Body of pancreas (tissue), 4 donors: ENCODE measurements at regions not wholly inside any gene's neighbourhood (a gene's known extent, or its start where the extent isn't known, plus 50 kb on each side); places are given as distances from the start of the nearest gene placed in this dataset.

Source experiments
- CTCF ChIP-seq, 7 experiments: fragments of 450-650 bp in 4 of 7; fragments of 200-600 bp in 3 of 7; sonication (generic) in 3 of 7; IDR thresholded peaks; one replicate each; pipeline ENCODE4 v1.5.1; 2016 to 2019; ENCODE audit warnings: antibody characterized with exemption in 7 of 7
- POLR2A ChIP-seq, 3 donors: fragments of 450-650 bp; IDR thresholded peaks; one replicate each; pipeline ENCODE4 v1.6.1; 2016; ENCODE audit warnings: antibody characterized with exemption in 3 of 3, mild to moderate bottlenecking in 2 of 3

GRCh38 chr5:81852291-81853029 is 101.6 kb upstream of the SSBP2 start:
- no peak for TF ChIP-seq CTCF (IDR thresholded peaks at IDR 0.05)
- no peak for TF ChIP-seq POLR2A (IDR thresholded peaks at IDR 0.05)
